Esophagus mucosa (tissue), 1 donor: ENCODE measurements at regions not wholly inside any gene's neighbourhood (a gene's known extent, or its start where the extent isn't known, plus 50 kb on each side); places are given as distances from the start of the nearest gene placed in this dataset.
"Not testable (repeated sequence)": the region's sequence is repeated elsewhere in the genome, so short reads cannot be mapped to it uniquely, and the experiment has no call there.

Experiments
- ATAC-seq: fragments of 200-7000 bp; cut with Tn5 transposase; one replicate; pipeline ENCODE4 v1.9.1; 2020
- donor health status: DM: yes; HTN: yes; CAD: no.

DNA sequence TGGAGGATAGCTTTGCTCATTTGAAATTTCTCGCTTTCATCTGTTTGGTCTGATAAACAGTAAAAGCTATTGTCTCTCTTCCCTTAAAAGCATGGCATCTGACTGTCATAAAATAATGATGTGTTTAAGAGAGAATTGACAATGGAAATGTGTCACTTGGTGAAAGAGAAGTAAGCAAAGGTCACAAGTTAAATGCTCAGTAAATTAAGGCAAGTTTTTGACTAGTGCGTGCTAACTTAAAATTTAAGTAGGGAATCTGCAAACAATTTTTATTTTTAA, 161.6 kb upstream of the ANKRD50 start:
- ATAC-seq: no peak

GRCh38 chr4:124873361-124874171, 161.0 kb upstream of the ANKRD50 start:
- ATAC-seq: no peak

DNA sequence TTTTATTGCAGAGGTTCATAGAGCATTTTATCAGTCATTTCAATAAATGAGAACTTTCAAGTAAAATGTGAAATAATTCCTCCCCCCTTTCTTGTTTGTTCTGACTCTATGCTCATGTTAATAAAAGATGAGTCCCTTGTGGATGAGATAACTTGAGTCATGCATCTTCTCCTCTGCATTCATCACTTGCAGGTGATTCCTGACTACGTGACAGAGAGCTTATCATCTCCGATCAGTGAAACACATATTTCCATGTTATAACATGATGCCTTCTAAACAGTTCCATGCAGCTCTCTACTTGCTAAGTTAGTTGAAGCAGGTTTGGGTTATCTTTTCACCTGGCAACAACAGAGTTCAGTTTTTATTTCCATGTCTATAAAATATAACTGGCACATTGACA, 160.1 kb upstream of the ANKRD50 start:
- ATAC-seq: no peak

- no peak for ATAC-seq
These were observed 157.5 kb upstream of the ANKRD50 start for GRCh38 chr4:124869961-124870495.

DNA sequence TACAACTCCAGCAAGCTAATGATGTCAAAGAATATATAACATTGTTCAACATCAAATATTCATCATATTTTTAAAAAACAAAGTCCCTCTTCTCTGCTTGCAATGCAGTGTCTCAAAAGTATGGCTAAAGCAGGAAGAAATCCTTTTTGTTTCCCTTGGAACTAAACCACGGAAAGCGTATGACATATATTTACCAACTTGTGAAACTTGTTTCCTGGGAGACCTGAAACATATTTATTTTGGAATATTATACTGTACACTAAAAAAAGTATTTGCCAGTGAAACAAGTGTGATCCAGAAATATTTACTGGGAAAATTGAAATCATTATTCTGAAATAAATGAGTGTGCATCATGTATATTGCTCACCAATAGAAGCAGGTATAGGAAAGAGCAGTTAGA, 156.0 kb upstream of the ANKRD50 start:
- no peak for ATAC-seq

- ATAC-seq: no peak
These were observed 155.0 kb upstream of the ANKRD50 start for GRCh38 chr4:124867536-124867935.

GRCh38 chr4:124866301-124866700, 153.8 kb upstream of the ANKRD50 start:
- ATAC-seq: no peak

DNA sequence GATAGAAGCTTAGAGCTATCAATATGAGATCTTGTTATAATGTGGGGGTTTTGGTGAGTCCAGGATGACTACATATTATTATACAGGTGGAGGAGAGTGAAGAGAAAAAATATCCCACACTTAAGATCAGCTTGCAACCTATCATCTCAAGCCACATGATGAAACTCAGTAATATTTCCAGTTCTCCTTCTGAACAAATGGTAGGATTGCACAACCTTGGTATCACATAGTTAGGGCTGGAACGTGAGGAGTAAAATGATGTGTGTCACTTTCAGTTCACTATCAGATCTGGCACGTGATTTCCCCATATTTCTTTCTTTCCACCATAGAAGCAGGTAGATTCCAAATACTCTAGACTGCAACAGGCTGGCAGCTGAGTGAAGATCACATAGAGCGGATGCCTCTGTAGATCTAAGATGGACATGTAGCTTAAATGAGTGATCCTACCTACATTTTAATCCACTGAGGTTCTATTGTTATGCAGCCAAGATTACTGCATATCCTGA, 150.6 kb upstream of the ANKRD50 start:
- peak; percentile 41 for ATAC-seq

GRCh38 chr4:124862261-124862660, 149.7 kb upstream of the ANKRD50 start:
- ATAC-seq: no peak

GRCh38 chr4:124861761-124862160, 149.2 kb upstream of the ANKRD50 start:
- no peak for ATAC-seq

- ATAC-seq: no peak
These were observed 142.4 kb upstream of the ANKRD50 start for GRCh38 chr4:124854968-124855367.

DNA sequence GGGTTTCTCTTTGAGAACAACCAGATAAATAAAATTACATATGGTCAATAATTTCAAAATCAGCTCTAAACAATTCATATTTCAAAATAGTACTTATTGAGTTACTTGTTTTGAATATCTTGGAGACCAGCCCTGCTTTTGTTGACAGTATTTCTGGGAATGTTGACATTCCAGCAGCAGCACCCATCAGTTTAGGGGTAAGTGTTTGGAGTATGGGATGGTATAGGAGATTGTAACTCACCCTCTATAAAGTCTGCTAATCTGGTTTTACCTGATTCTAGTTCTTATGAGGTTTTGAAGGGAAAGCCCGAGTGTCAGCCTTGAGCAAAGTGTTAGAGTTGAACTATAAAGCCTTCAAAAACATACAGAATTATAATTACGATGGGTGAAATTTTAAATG, 139.2 kb upstream of the ANKRD50 start:
- no peak for ATAC-seq

- ATAC-seq: peak; percentile 92
These were observed 133.8 kb upstream of the ANKRD50 start for GRCh38 chr4:124846306-124846705.

- ATAC-seq: no peak
These were observed 127.4 kb upstream of the ANKRD50 start for GRCh38 chr4:124839786-124840390.

DNA sequence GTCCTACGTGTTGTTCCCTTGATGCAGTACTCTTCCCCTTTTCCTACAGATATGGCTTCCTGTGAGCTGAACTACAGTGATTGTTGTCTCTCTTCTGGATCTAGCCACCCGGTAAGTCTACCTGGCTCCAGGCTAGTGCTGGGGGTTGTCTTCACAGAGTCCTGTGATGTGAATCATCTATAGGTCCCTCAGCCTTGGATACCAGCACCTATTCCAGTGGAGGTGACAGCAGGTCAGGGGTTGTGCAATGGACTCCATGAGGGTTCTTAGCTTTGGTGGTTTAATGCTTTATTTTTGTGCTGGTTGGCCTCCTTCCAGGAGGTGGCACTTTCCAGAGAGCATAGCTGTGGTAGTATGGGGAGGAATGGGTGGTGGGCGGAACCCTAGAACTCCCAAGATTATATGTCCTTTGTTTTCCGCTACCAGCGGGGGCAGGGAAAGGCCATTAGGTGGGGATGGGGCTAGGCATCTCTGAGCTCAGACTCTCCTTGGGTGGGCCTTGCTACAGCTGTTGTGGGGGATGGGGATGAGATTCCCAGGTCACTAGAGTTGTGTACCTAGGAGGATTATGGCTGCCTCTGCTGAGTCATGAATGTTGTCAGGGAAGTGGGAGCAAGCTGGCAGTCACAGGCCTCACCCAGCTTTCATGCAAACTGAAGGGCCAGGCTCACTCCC, 121.4 kb upstream of the ANKRD50 start:
- ATAC-seq: no peak

DNA sequence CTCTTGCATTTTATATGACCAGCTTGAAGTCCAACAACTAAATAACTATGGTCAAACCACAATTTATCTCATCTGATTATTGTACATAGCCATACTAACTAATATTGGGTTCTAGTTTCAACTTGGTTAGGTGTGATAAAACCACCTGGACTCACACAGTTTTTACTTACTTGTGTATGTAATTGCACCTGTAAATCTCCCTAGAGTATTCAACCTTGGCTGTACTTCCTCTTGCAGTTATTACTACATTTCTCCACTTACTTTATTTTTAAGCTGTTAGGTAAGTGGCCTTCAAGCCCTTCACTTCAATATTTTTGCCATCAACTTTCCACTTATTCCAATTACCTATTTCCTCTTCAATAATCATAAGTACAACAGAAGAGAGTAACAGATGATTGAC, 115.8 kb upstream of the ANKRD50 start:
- no peak for ATAC-seq

GRCh38 chr4:124817531-124817930, 105.0 kb upstream of the ANKRD50 start:
- no peak for ATAC-seq

DNA sequence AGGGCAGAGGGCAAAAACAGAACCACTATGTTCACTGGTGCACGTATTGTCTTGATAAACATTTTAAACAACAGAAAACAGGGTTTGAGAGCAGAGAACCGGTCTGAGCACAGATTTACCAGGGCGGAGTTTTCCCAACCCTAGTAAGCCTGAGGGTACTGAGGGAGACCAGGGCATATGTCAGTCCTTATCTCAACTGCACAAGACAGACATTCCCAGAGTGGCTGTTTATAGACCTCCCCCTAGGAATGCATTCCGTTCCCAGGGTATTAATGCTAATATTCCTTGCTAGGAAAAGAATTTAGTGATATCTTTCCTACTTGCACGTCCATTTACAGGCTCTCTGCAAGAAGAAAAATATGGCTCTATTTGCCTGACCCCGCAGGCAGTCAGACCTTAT, 99.7 kb upstream of the ANKRD50 start:
- not testable (repeated sequence) for ATAC-seq

DNA sequence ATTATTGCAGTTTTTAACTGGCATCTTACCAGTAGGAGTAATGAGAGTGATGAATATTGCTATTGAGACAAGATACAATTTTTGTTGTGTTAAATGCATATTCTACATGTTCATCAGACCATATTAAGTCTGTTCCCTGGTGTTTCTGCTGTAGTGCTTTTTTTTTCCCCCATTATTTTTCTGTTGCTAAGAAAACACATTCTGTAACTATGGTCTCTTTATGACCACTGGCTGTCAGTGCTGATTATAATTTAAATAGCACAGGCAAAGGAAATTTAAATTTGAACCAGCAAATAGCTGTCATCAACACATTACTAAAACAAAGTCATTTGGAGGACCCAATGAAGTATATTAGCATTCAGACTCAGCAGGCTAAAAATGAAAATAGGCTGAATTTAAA, 98.3 kb upstream of the ANKRD50 start:
- ATAC-seq: no peak

- ATAC-seq: no peak
These were observed 94.9 kb upstream of the ANKRD50 start for GRCh38 chr4:124807421-124807820.

GRCh38 chr4:124806403-124806802, 93.9 kb upstream of the ANKRD50 start:
- no peak for ATAC-seq

DNA sequence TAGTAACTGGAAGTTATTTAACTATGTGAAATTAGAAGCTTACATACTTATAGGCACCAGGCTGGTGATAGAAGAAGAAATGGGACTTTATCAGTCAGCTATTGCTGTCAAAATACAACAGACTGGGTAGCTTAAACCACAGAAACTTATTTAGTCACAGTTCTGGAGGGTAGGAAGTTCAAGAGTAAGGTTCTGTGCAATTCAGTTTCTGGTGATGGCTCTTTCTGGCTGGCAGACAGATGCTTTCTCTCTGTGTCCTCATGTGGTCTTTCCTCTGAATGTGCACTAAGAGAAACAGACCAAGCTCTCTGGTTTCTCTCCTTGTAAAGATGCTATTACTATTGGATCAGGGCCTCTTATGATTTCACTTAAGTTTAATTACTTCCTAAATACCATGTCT, 92.1 kb upstream of the ANKRD50 start:
- no peak for ATAC-seq

DNA sequence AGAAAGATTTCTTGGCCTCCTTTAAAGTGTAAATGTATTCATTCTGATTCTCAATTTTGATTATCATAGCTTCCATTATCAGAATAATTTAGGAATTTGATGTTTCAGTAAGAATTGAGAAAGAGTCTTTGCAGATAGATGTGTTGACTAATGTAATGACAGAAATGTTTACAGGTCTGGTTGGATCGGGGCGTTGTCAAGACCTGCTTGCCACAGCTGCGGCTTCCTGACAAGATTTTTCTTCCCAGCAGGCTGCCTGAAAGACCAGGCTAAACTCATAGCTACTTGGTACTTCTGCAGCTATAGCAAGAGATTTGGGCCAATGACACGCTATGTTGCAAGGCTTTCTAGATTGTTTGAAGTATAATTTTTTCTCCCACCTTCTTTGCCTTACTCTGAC, 91.5 kb upstream of the ANKRD50 start:
- ATAC-seq: peak; percentile 68

DNA sequence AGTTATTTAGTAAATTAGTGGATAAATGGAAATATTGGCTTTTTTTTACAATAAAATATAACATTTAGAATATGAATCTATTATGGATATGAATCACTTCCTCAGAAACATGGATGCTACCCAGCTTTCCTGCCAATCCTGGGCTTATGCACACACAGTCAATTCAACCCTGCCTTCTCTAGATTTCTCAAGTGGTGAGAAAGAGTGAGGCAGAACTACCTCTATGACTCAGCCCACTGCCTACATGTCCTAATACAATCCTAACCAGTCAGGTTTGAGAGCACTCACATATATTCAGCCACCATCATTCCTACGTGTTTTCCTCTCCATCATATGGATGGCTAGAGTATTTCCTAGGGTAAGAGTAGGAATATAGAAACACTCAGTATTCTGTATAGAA, 91.1 kb upstream of the ANKRD50 start:
- peak; percentile 98 for ATAC-seq
